ENCODE measurements at regions not wholly inside any gene's neighbourhood (a gene's known extent, or its start where the extent isn't known, plus 50 kb on each side); places are given as distances from the start of the nearest gene placed in this dataset.

GRCh38 chr20:48521121-48521520 lies 306.7 kb downstream of the PREX1 start:
- TF ChIP-seq EP300 (IDR thresholded peaks at IDR 0.05; ENCODE audit: borderline replicate concordance) (no peak), REST (IDR thresholded peaks at IDR 0.05; ENCODE audit: low read depth) (no peak), RAD21 (IDR thresholded peaks at IDR 0.05; ENCODE audit: low read depth) (no peak), YY1 (IDR thresholded peaks at IDR 0.05; ENCODE audit: low read depth) (no peak), TAF1 (IDR thresholded peaks at IDR 0.05; ENCODE audit: low read depth) (no peak), EGR1 (IDR thresholded peaks at IDR 0.05) (no peak), CREB1 (IDR thresholded peaks at IDR 0.05; ENCODE audit: low read depth) (no peak), TEAD4 (IDR thresholded peaks at IDR 0.05) (no peak), MAX (IDR thresholded peaks at IDR 0.05) (no peak), CEBPB (IDR thresholded peaks at IDR 0.05) (no peak)

Measured in Ishikawa (cell line).